PFSK-1 (cell line): ENCODE measurements at regions not wholly inside any gene's neighbourhood (a gene's known extent, or its start where the extent isn't known, plus 50 kb on each side); places are given as distances from the start of the nearest gene placed in this dataset.

ENCODE experiments used
- POLR2AphosphoS5 ChIP-seq: IDR thresholded peaks from 2 replicates; pipeline ENCODE4 v1.6.1; 2012; ENCODE audit warnings: low read depth, mild to moderate bottlenecking, control low read depth, low read length, moderate library complexity
- REST ChIP-seq, 2 experiments: IDR thresholded peaks; 2 replicates each; pipeline versions ENCODE4 v1.6.1 to v1.8.0; 2011 to 2012; ENCODE audit warnings: low read depth in 2 of 2, low read length in 2 of 2, control low read depth in 1 of 2, inconsistent platforms in 1 of 2, mild to moderate bottlenecking in 1 of 2, moderate library complexity in 1 of 2; ENCODE audit not compliant: insufficient read depth in 1 of 2
- TAF1 ChIP-seq: IDR thresholded peaks from 2 replicates; pipeline ENCODE4 v1.6.1; 2012; ENCODE audit warnings: low read length, control low read depth, borderline replicate concordance; ENCODE audit not compliant: insufficient read depth

GRCh38 chr4:95619525-95620443 is 71.0 kb upstream of the UNC5C start:
- TF ChIP-seq REST (IDR thresholded peaks at IDR 0.05; ENCODE audit: insufficient read depth in 1 of 2, low read depth in 2 of 2, low read length in 2 of 2), result no peak
- TF ChIP-seq TAF1, result no peak
- no peak for TF ChIP-seq POLR2AphosphoS5
